ENCODE measurements at regions not wholly inside any gene's neighbourhood (a gene's known extent, or its start where the extent isn't known, plus 50 kb on each side); places are given as distances from the start of the nearest gene placed in this dataset.

- H3K36me3 ChIP-seq = no peaks in the 10 kb centered on the region
- WGBS, 4 donors = 76 to 87% (median 81%) methylated on average over 2 of the region's 2 CpGs
Observed at GRCh38 chr5:91495699-91496098, 112.6 kb upstream of the ARRDC3 start.

GRCh38 chr5:91494447-91494996 is 111.4 kb upstream of the ARRDC3 start:
- H3K27me3 ChIP-seq = no peaks in the 10 kb centered on the region
- 77 to 85% (median 80%) methylated on average over 4 of the region's 4 CpGs for WGBS, 4 donors
- intact Hi-C loops (cut with DNase I) = no loop called here

More at GRCh38 chr5:91495699-91496098, 112.6 kb upstream of the ARRDC3 start:
- H3K4me1 ChIP-seq = peaks cover 0 to 24% (median 0%) of the 10 kb centered on the region in 12 donors
- DNase-seq (no peak), ATAC-seq (no peak)
- intact Hi-C loops (cut with DNase I) = loop anchor here in 1 of 10 donors (5.0 kb wide), 1 partner anchor 377 kb away; no protein-coding TSS in a partner anchor
- no peaks in the 10 kb centered on the region for H3K27me3 ChIP-seq
- no peak overlapping the region for H3K27ac ChIP-seq
- H3K4me3 ChIP-seq = no peak overlapping the region
- H3K9me3 ChIP-seq = no peaks in the 10 kb centered on the region
- TF ChIP-seq CTCF (IDR thresholded peaks at IDR 0.05) (no peak), POLR2A (IDR thresholded peaks at IDR 0.05) (no peak)

GRCh38 chr5:91493086-91493485 is 110.0 kb upstream of the ARRDC3 start:
- Histone ChIP-seq H3K4me3 (no peak overlapping the region), H3K9me3 (no peaks in the 10 kb centered on the region), H3K27ac (no peak overlapping the region), H3K27me3 (no peaks in the 10 kb centered on the region), H3K36me3 (no peaks in the 10 kb centered on the region), H3K4me1 (peaks cover 0 to 24% (median 0%) of the 10 kb centered on the region in 12 donors)
- WGBS, 4 donors = 41 to 75% (median 48%) methylated on average over 1 of the region's 1 CpG
- no peak for ATAC-seq
- DNase-seq = no peak
- TF ChIP-seq POLR2A (IDR thresholded peaks at IDR 0.05) (no peak), CTCF (IDR thresholded peaks at IDR 0.05) (no peak)
- intact Hi-C loops (cut with DNase I) = no loop called here

More at GRCh38 chr5:91494447-91494996, 111.4 kb upstream of the ARRDC3 start:
- H3K36me3 ChIP-seq = no peaks in the 10 kb centered on the region
- H3K4me1 ChIP-seq = peaks cover 0 to 24% (median 0%) of the 10 kb centered on the region in 12 donors
- ATAC-seq (no peak), DNase-seq (no peak)
- no peak overlapping the region for H3K27ac ChIP-seq
- no peak for TF ChIP-seq POLR2A (IDR thresholded peaks at IDR 0.05)
- TF ChIP-seq CTCF (IDR thresholded peaks at IDR 0.05) = no peak
- no peaks in the 10 kb centered on the region for H3K9me3 ChIP-seq
- H3K4me3 ChIP-seq = no peak overlapping the region

- Histone ChIP-seq H3K9me3 (no peaks in the 10 kb centered on the region), H3K4me3 (no peak overlapping the region), H3K27ac (no peak overlapping the region), H3K36me3 (no peaks in the 10 kb centered on the region), H3K4me1 (peaks cover 0 to 24% (median 0%) of the 10 kb centered on the region in 12 donors), H3K27me3 (no peaks in the 10 kb centered on the region)
- WGBS, 4 donors = 72 to 82% (median 75%) methylated on average over 2 of the region's 2 CpGs
- intact Hi-C loops (cut with DNase I) = no loop called here
- DNase-seq (no peak), ATAC-seq (no peak)
- TF ChIP-seq CTCF (IDR thresholded peaks at IDR 0.05) (no peak), POLR2A (IDR thresholded peaks at IDR 0.05) (no peak)
Observed at GRCh38 chr5:91491229-91491628, 108.1 kb upstream of the ARRDC3 start.

All from heart left ventricle (tissue), 16 donors.